ENCODE measurements at regions not wholly inside any gene's neighbourhood (a gene's known extent, or its start where the extent isn't known, plus 50 kb on each side); places are given as distances from the start of the nearest gene placed in this dataset.
"Not testable (repeated sequence)": the region's sequence is repeated elsewhere in the genome, so short reads cannot be mapped to it uniquely, and the experiment has no call there.

GRCh38 chr3:99313485-99313884, 324.9 kb upstream of the COL8A1 start:
- intact Hi-C loops (cut with micrococcal nuclease): no loop called here
- H3K27ac ChIP-seq (replicated peaks): no peak overlapping the region
- peaks cover 36% of the 10 kb centered on the region for H3K9me3 ChIP-seq (replicated peaks)
- H3K4me3 ChIP-seq: no peak overlapping the region
- H3K36me3 ChIP-seq: no peaks in the 10 kb centered on the region
- no peaks in the 10 kb centered on the region for H3K27me3 ChIP-seq (ENCODE audit: low read depth)
- no peak for DNase-seq
- no peak for TF ChIP-seq CTCF (IDR thresholded peaks at IDR 0.05; ENCODE audit: borderline replicate concordance)
- H3K4me1 ChIP-seq: no peaks in the 10 kb centered on the region

GRCh38 chr3:99298661-99299060, 339.7 kb upstream of the COL8A1 start:
- intact Hi-C loops (cut with micrococcal nuclease): no loop called here
- no peak overlapping the region for H3K4me3 ChIP-seq
- no peak overlapping the region for H3K27ac ChIP-seq (replicated peaks)
- peaks cover 4% of the 10 kb centered on the region for H3K9me3 ChIP-seq (replicated peaks)
- no peaks in the 10 kb centered on the region for H3K36me3 ChIP-seq
- no peak for DNase-seq
- no peak for TF ChIP-seq CTCF (IDR thresholded peaks at IDR 0.05; ENCODE audit: borderline replicate concordance)
- H3K27me3 ChIP-seq (ENCODE audit: low read depth): peaks cover 3% of the 10 kb centered on the region
- no peaks in the 10 kb centered on the region for H3K4me1 ChIP-seq

GRCh38 chr3:99295836-99296235, 342.6 kb upstream of the COL8A1 start:
- DNase-seq: no peak
- H3K4me1 ChIP-seq: no peaks in the 10 kb centered on the region
- H3K27me3 ChIP-seq (ENCODE audit: low read depth): peaks cover 3% of the 10 kb centered on the region
- no peak overlapping the region for H3K4me3 ChIP-seq
- no peak overlapping the region for H3K27ac ChIP-seq (replicated peaks)
- TF ChIP-seq CTCF (IDR thresholded peaks at IDR 0.05; ENCODE audit: borderline replicate concordance): no peak
- no peaks in the 10 kb centered on the region for H3K9me3 ChIP-seq (replicated peaks)
- no peaks in the 10 kb centered on the region for H3K36me3 ChIP-seq
- intact Hi-C loops (cut with micrococcal nuclease): no loop called here

GRCh38 chr3:99294092-99294491, 344.3 kb upstream of the COL8A1 start:
- DNase-seq; intact Hi-C loops (cut with micrococcal nuclease); H3K4me3 ChIP-seq; H3K36me3 ChIP-seq; H3K27me3 ChIP-seq (ENCODE audit: low read depth); H3K4me1 ChIP-seq; H3K27ac ChIP-seq (replicated peaks); H3K9me3 ChIP-seq (replicated peaks): not testable (repeated sequence)

- Histone ChIP-seq H3K27ac (replicated peaks) (no peak overlapping the region), H3K4me1 (no peaks in the 10 kb centered on the region), H3K36me3 (no peaks in the 10 kb centered on the region), H3K27me3 (ENCODE audit: low read depth) (no peaks in the 10 kb centered on the region), H3K4me3 (no peak overlapping the region), H3K9me3 (replicated peaks) (peaks cover 8% of the 10 kb centered on the region)
- intact Hi-C loops (cut with micrococcal nuclease): no loop called here
- no peak for TF ChIP-seq CTCF (IDR thresholded peaks at IDR 0.05; ENCODE audit: borderline replicate concordance)
- DNase-seq: no peak
Measured at GRCh38 chr3:99287876-99288275, 350.5 kb upstream of the COL8A1 start.

- H3K27ac ChIP-seq (replicated peaks): peak overlapping the region; percentile 43
- no peaks in the 10 kb centered on the region for H3K4me1 ChIP-seq
- no peaks in the 10 kb centered on the region for H3K36me3 ChIP-seq
- no peak overlapping the region for H3K4me3 ChIP-seq
- DNase-seq: no peak
- H3K9me3 ChIP-seq (replicated peaks): peaks cover 8% of the 10 kb centered on the region
- no peak for TF ChIP-seq CTCF (IDR thresholded peaks at IDR 0.05; ENCODE audit: borderline replicate concordance)
- intact Hi-C loops (cut with micrococcal nuclease): no loop called here
- no peaks in the 10 kb centered on the region for H3K27me3 ChIP-seq (ENCODE audit: low read depth)
Measured at GRCh38 chr3:99286266-99286845, 352.0 kb upstream of the COL8A1 start.

Measured in left ventricle myocardium inferior (tissue), 1 donor.